Activated naive CD8-positive, alpha-beta T cell treated with anti-CD3 and anti-CD28 coated beads for 36 hours (primary cell): ENCODE measurements at regions not wholly inside any gene's neighbourhood (a gene's known extent, or its start where the extent isn't known, plus 50 kb on each side); places are given as distances from the start of the nearest gene placed in this dataset.
"Not testable (repeated sequence)": the region's sequence is repeated elsewhere in the genome, so short reads cannot be mapped to it uniquely, and the experiment has no call there.

Experiments used
- DNase-seq: peaks from one replicate; pipeline ENCODE4 v3.0.0; 2021
- H3K27ac Mint-ChIP-seq: one replicate; pipeline ENCODE4 v1.8.0; 2022; ENCODE audit warnings: mild to moderate bottlenecking, moderate library complexity, mixed read lengths
- H3K27me3 Mint-ChIP-seq: one replicate; pipeline ENCODE4 v1.8.0; 2022; ENCODE audit warnings: mild to moderate bottlenecking, mixed read lengths
- H3K36me3 Mint-ChIP-seq: one replicate; pipeline ENCODE4 v1.8.0; 2021; ENCODE audit warnings: mild to moderate bottlenecking, mixed read lengths
- H3K4me1 Mint-ChIP-seq: one replicate; pipeline ENCODE4 v1.8.0; 2021; ENCODE audit warnings: mixed read lengths
- H3K4me3 Mint-ChIP-seq: one replicate; pipeline ENCODE4 v1.8.0; 2022; ENCODE audit warnings: mild to moderate bottlenecking, moderate library complexity, mixed read lengths
- H3K9me3 Mint-ChIP-seq: one replicate; pipeline ENCODE4 v1.8.0; 2022; ENCODE audit warnings: mixed read lengths

- Mint-ChIP-seq H3K36me3 (no peaks in the 10 kb centered on the region), H3K27ac (no peak overlapping the region), H3K4me3 (no peak overlapping the region), H3K9me3 (no peaks in the 10 kb centered on the region), H3K4me1 (no peaks in the 10 kb centered on the region), H3K27me3 (peaks cover 55% of the 10 kb centered on the region)
- DNase-seq: no peak
These were observed 1313.2 kb downstream of the TBC1D22A start for GRCh38 chr22:48075604-48076003.

GRCh38 chr22:48072777-48073176, 1310.3 kb downstream of the TBC1D22A start:
- Mint-ChIP-seq H3K27ac (no peak overlapping the region), H3K9me3 (no peaks in the 10 kb centered on the region), H3K4me3 (no peak overlapping the region), H3K36me3 (no peaks in the 10 kb centered on the region), H3K4me1 (no peaks in the 10 kb centered on the region), H3K27me3 (peaks cover 26% of the 10 kb centered on the region)
- no peak for DNase-seq

GRCh38 chr22:48071828-48072227, 1309.4 kb downstream of the TBC1D22A start:
- H3K27me3 Mint-ChIP-seq: peaks cover 19% of the 10 kb centered on the region
- H3K9me3 Mint-ChIP-seq: no peaks in the 10 kb centered on the region
- DNase-seq: no peak
- no peaks in the 10 kb centered on the region for H3K36me3 Mint-ChIP-seq
- H3K27ac Mint-ChIP-seq: no peak overlapping the region
- H3K4me1 Mint-ChIP-seq: no peaks in the 10 kb centered on the region
- H3K4me3 Mint-ChIP-seq: no peak overlapping the region

- Mint-ChIP-seq H3K4me3 (no peak overlapping the region), H3K27me3 (peaks cover 15% of the 10 kb centered on the region), H3K4me1 (no peaks in the 10 kb centered on the region), H3K9me3 (no peaks in the 10 kb centered on the region), H3K36me3 (no peaks in the 10 kb centered on the region), H3K27ac (no peak overlapping the region)
- DNase-seq: no peak
These were observed 1308.9 kb downstream of the TBC1D22A start for GRCh38 chr22:48071305-48071704.

- DNase-seq: no peak
- Mint-ChIP-seq H3K4me1 (no peaks in the 10 kb centered on the region), H3K27ac (no peak overlapping the region), H3K9me3 (no peaks in the 10 kb centered on the region), H3K27me3 (peaks cover 12% of the 10 kb centered on the region), H3K4me3 (no peak overlapping the region), H3K36me3 (no peaks in the 10 kb centered on the region)
These were observed 1308.3 kb downstream of the TBC1D22A start for GRCh38 chr22:48070760-48071159.

- Mint-ChIP-seq H3K27me3 (peaks cover 10% of the 10 kb centered on the region), H3K36me3 (no peaks in the 10 kb centered on the region), H3K9me3 (no peaks in the 10 kb centered on the region)
These were observed 1307.6 kb downstream of the TBC1D22A start for GRCh38 chr22:48070083-48070482.

GRCh38 chr22:48069256-48069655, 1306.8 kb downstream of the TBC1D22A start:
- Mint-ChIP-seq H3K27me3 (peaks cover 2% of the 10 kb centered on the region), H3K4me1 (no peaks in the 10 kb centered on the region), H3K27ac (no peak overlapping the region), H3K4me3 (no peak overlapping the region), H3K9me3 (no peaks in the 10 kb centered on the region), H3K36me3 (no peaks in the 10 kb centered on the region)
- DNase-seq: no peak

More at GRCh38 chr22:48070083-48070482, 1307.6 kb downstream of the TBC1D22A start:
- Mint-ChIP-seq H3K4me3 (no peak overlapping the region), H3K4me1 (no peaks in the 10 kb centered on the region), H3K27ac (no peak overlapping the region)
- no peak for DNase-seq

GRCh38 chr22:48068323-48068885, 1306.0 kb downstream of the TBC1D22A start:
- no peaks in the 10 kb centered on the region for H3K27me3 Mint-ChIP-seq

GRCh38 chr22:48065892-48066291, 1303.4 kb downstream of the TBC1D22A start:
- H3K27ac Mint-ChIP-seq: no peak overlapping the region
- no peaks in the 10 kb centered on the region for H3K27me3 Mint-ChIP-seq
- no peak for DNase-seq
- H3K4me1 Mint-ChIP-seq: no peaks in the 10 kb centered on the region
- H3K9me3 Mint-ChIP-seq: no peaks in the 10 kb centered on the region
- H3K36me3 Mint-ChIP-seq: no peaks in the 10 kb centered on the region
- no peak overlapping the region for H3K4me3 Mint-ChIP-seq

More at GRCh38 chr22:48068323-48068885, 1306.0 kb downstream of the TBC1D22A start:
- H3K4me1 Mint-ChIP-seq: no peaks in the 10 kb centered on the region
- no peak overlapping the region for H3K4me3 Mint-ChIP-seq
- H3K27ac Mint-ChIP-seq: no peak overlapping the region
- DNase-seq: no peak
- H3K9me3 Mint-ChIP-seq: no peaks in the 10 kb centered on the region
- no peaks in the 10 kb centered on the region for H3K36me3 Mint-ChIP-seq

GRCh38 chr22:48061726-48062125, 1299.3 kb downstream of the TBC1D22A start:
- no peaks in the 10 kb centered on the region for H3K36me3 Mint-ChIP-seq
- no peaks in the 10 kb centered on the region for H3K4me1 Mint-ChIP-seq
- no peak for DNase-seq
- H3K9me3 Mint-ChIP-seq: no peaks in the 10 kb centered on the region
- H3K27me3 Mint-ChIP-seq: peaks cover 3% of the 10 kb centered on the region
- no peak overlapping the region for H3K27ac Mint-ChIP-seq
- H3K4me3 Mint-ChIP-seq: no peak overlapping the region

GRCh38 chr22:48060266-48060665, 1297.8 kb downstream of the TBC1D22A start:
- Mint-ChIP-seq H3K27ac (no peak overlapping the region), H3K4me1 (no peaks in the 10 kb centered on the region), H3K9me3 (no peaks in the 10 kb centered on the region), H3K36me3 (no peaks in the 10 kb centered on the region), H3K27me3 (peaks cover 3% of the 10 kb centered on the region), H3K4me3 (no peak overlapping the region)
- no peak for DNase-seq

- not testable (repeated sequence) for H3K27ac Mint-ChIP-seq, H3K4me1 Mint-ChIP-seq, H3K9me3 Mint-ChIP-seq, H3K36me3 Mint-ChIP-seq, DNase-seq, H3K27me3 Mint-ChIP-seq, H3K4me3 Mint-ChIP-seq
These were observed 1297.1 kb downstream of the TBC1D22A start for GRCh38 chr22:48059521-48059920.

- no peaks in the 10 kb centered on the region for H3K4me1 Mint-ChIP-seq
- no peak overlapping the region for H3K4me3 Mint-ChIP-seq
- no peak for DNase-seq
- H3K27me3 Mint-ChIP-seq: peaks cover 7% of the 10 kb centered on the region
- no peaks in the 10 kb centered on the region for H3K9me3 Mint-ChIP-seq
- no peak overlapping the region for H3K27ac Mint-ChIP-seq
- H3K36me3 Mint-ChIP-seq: no peaks in the 10 kb centered on the region
These were observed 1294.8 kb downstream of the TBC1D22A start for GRCh38 chr22:48057116-48057835.

- no peaks in the 10 kb centered on the region for H3K4me1 Mint-ChIP-seq
- no peaks in the 10 kb centered on the region for H3K36me3 Mint-ChIP-seq
- no peak overlapping the region for H3K27ac Mint-ChIP-seq
- H3K27me3 Mint-ChIP-seq: peaks cover 7% of the 10 kb centered on the region
- DNase-seq: no peak
- no peaks in the 10 kb centered on the region for H3K9me3 Mint-ChIP-seq
- H3K4me3 Mint-ChIP-seq: no peak overlapping the region
These were observed 1293.4 kb downstream of the TBC1D22A start for GRCh38 chr22:48055827-48056226.

- Mint-ChIP-seq H3K27me3 (peaks cover 7% of the 10 kb centered on the region), H3K4me3 (no peak overlapping the region), H3K4me1 (no peaks in the 10 kb centered on the region), H3K9me3 (no peaks in the 10 kb centered on the region), H3K36me3 (no peaks in the 10 kb centered on the region), H3K27ac (no peak overlapping the region)
- DNase-seq: no peak
These were observed 1292.7 kb downstream of the TBC1D22A start for GRCh38 chr22:48055185-48055584.

- Mint-ChIP-seq H3K27me3 (peaks cover 7% of the 10 kb centered on the region), H3K4me1 (no peaks in the 10 kb centered on the region), H3K4me3 (no peak overlapping the region), H3K36me3 (no peaks in the 10 kb centered on the region), H3K9me3 (no peaks in the 10 kb centered on the region), H3K27ac (no peak overlapping the region)
- DNase-seq: no peak
These were observed 1292.1 kb downstream of the TBC1D22A start for GRCh38 chr22:48054596-48054995.
